OCI-LY7 (cell line): ENCODE measurements at regions not wholly inside any gene's neighbourhood (a gene's known extent, or its start where the extent isn't known, plus 50 kb on each side); places are given as distances from the start of the nearest gene placed in this dataset.

Experiments used
- EZH2phosphoT487 ChIP-seq: fragments of 200-600 bp; sonication (generic); IDR thresholded peaks from 2 replicates; pipeline ENCODE4 v1.6.1; 2018; ENCODE audit warnings: low read depth, borderline replicate concordance, mild to moderate bottlenecking, mixed run types, antibody characterized with exemption, low read length, moderate library complexity, mixed read lengths
- TF ChIP-seq, protein P1 (sequence below): fragments of 200-600 bp; sonication (generic); conservative IDR thresholded peaks from 2 replicates; pipeline ENCODE4 v1.5.1; 2014; ENCODE audit warnings: mild to moderate bottlenecking, antibody characterized with exemption, low read length, moderate library complexity, mixed read lengths

DNA sequence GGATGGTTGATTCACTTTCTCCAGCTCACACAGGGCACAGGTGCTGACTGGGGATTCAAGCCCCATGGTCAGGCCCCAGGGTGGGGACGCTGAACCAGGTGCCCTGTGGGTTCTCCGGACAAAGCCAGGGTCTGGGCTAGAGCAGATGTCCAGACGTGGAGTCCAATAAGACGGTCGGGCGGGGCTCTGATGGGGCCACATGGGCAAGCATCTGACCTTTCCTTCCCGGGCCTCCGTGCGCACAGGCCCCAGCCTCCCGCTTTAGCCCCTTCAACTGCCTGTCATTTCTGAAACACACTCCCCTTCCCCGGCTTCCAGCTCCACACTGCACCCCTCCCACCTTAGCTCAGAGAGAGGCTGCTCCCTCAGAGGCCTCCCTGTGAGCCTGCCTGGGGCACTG, 153.0 kb upstream of the PPP2R2D start:
- TF ChIP-seq, protein P1, sequence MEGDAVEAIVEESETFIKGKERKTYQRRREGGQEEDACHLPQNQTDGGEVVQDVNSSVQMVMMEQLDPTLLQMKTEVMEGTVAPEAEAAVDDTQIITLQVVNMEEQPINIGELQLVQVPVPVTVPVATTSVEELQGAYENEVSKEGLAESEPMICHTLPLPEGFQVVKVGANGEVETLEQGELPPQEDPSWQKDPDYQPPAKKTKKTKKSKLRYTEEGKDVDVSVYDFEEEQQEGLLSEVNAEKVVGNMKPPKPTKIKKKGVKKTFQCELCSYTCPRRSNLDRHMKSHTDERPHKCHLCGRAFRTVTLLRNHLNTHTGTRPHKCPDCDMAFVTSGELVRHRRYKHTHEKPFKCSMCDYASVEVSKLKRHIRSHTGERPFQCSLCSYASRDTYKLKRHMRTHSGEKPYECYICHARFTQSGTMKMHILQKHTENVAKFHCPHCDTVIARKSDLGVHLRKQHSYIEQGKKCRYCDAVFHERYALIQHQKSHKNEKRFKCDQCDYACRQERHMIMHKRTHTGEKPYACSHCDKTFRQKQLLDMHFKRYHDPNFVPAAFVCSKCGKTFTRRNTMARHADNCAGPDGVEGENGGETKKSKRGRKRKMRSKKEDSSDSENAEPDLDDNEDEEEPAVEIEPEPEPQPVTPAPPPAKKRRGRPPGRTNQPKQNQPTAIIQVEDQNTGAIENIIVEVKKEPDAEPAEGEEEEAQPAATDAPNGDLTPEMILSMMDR, result no peak
- TF ChIP-seq EZH2phosphoT487, result no peak
